ENCODE measurements at regions not wholly inside any gene's neighbourhood (a gene's known extent, or its start where the extent isn't known, plus 50 kb on each side); places are given as distances from the start of the nearest gene placed in this dataset.
"Not testable (repeated sequence)": the region's sequence is repeated elsewhere in the genome, so short reads cannot be mapped to it uniquely, and the experiment has no call there.

DNA sequence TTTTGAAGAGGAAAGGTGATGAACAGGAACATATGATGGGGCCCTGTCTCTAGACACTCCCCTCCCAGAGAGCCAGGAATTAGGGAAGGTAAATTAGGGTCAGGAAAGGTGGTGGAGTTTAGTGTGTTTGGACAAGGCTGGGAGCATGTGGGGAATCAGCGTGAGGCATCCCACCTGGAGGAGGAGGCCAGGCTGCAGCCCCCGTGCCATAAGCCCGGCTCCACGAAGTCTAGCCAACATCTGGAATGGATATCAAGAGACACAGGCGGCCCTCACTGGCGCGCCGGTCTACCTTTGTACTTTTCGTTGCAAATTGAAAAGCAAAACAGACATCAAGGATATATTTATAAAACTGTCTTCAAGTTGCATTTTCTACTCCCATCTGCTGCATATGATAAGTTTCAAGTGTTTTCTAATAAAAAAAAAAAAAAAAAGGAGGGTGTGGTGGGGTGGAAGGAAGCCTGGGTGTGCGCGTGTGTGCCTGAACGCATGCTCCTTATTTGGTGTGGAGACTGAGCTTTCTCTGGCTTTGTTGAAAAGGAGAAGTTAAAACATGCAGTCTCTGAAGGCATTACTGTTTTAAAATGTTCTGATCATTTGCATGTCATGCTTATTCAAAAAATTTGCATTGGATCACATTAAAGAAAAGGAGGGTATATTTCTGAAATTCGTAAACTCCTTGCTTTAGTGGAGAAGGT lies 546.7 kb upstream of the ID2 start:
- no peak for DNase-seq

DNA sequence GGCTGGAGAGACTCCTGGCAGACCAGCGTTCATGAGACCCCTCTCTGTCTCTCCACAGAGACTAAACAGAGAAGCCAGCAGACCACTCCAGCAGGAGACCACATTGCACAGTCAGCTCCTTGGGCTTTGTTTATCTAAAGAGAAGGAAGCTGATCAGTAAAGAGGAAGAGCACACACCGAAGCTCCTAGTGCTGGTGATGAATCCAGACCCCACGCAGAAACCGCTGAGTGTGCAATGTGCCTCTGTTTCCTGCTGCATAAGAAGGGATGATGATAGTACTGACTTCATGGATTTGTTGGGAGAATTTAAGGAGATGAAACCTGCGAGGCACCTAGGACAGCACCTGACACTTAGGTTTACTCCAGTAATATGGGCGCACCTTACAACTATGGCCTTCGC lies 544.1 kb upstream of the ID2 start:
- DNase-seq: no peak

DNA sequence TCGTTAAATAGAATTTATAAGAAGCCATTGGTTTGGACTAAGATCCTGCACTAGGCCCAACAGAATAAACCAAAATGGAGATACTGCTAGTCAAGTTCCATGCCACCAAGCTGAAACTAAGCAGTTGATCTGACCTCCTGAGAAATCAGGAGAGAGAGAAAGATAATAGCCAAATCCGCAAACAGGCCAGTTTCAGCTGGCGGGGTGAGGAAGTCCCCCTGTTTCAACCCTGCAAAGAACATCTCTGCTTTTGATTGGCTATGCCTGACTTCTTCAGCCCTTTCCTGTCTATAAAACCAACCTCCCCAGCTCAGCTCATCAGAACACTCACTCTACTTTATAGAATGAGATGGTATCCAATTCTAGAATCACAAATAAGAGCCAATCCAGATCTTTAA lies 543.3 kb upstream of the ID2 start:
- DNase-seq: no peak

DNA sequence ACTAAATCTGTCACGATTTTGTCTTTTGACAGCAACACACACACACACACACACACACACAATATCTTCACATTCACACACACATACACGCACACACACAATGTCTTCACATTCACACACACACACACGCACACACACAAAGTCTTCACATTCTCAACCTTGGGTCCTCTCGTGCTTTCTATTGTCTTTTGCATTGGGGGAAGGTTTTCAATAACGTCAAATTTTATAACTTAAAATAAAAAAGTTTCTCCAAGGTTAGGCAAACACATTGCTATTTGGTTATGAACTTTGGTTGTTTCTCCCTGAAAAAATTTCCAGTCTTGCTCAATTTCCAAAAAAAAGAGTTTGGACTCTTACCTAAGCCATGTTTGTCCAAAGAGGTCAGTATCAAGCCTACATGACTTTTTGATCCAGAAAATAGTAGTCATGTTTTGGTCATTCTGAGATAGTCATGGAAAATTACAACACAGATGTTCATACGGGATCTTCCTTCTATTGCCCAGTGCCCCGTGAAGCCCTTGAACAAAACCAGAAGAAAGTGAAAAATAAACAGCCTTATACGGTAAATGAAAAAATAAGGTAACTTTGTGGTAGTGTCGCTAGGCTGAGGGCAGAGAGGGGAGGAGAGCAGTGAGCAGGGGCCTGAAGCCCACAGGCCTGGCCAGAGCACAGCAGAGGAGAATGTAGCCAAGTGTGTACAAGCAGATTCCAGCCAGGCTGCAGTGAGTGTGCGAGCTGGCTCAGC lies 542.8 kb upstream of the ID2 start:
- no peak for DNase-seq

DNA sequence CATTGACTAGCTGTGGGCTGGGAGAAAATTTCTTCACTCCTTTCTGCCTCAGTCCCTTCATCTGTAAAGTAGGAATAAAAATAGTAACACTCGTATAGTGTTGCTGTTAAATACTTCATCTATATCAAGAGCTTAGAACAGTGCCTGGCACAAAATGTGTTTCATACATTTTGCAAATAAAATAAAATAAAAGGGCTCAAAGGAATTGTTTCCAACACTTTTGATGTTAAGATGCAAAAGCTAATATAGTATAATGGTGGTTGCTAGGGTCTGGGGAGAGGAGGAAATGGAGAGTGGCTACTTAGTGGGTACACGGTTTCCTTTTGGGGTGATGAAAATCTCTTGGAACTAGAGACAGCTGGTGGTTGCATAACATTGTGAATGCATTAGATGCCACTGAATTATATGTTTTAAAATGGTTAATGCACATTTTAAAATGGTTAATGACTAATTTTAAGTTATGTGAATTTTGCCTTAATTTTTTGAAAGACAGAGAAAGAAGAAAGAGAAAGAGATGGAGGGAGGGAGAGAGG lies 542.1 kb upstream of the ID2 start:
- DNase-seq: no peak

DNA sequence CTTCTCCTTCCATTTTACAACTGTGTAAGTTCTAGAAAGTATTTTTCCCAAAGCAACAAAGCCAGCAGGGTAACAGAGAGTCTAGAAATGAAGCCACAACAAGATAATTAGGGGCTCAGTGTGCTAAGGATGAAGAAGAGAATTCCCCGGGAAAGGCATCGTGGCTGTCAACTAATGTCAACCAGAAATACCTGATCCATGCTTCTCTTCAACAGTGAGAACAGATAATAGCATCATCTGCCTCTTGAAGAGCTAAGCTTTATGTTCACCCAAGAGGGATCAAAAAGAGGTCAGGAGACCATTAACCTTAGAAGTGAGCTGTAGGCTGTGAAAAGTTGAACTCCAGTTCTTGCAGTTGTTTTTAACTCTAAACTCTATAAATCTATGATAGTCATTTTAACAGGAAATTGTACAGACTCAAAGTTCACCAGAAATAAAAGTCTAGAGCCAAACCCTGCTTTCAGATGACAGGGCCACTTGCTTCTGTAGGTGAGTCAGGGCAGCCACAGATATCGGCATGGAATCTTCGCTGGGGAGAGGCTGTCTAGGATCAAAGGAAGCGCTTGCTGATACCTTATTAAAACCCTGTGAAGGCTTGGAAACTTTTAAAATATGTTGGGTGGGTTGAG lies 540.7 kb upstream of the ID2 start:
- DNase-seq: no peak

DNA sequence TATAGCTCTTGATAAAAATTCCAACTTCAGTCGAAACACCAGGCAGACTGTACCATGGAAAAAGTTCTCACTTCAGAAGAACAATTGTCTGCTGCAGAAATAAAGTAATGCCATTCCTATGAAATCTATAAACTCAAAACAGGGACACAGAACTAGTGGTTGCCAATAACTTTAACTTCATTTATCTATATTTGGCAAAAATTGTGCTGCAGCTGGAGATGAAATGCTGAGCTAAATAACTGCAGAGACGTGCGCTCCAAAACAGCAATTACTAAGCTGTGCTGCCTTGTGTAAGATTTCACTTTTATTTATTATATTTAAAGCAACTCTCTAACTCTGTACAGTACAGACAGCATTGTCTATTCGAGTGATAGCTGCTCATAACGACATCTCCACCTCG lies 540.1 kb upstream of the ID2 start:
- DNase-seq: no peak

DNA sequence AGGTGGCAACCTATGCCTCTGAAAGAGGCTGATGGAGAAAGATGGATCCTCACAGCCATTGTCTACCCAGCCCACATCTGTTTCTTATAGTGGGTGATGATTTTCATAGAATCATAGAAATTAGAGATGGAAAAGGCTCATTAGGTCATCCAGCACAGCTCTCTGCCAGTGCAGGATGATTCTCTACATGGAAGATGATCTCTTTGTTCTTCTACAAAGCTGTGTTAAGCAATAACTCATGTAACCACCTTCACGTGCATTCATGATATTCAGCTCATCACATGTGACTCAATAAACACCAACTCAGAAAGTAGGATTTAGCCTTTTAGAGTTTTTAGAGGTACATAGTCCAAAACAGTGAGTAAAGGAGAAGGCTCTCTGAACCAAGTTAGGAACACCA lies 539.4 kb upstream of the ID2 start:
- no peak for DNase-seq

DNA sequence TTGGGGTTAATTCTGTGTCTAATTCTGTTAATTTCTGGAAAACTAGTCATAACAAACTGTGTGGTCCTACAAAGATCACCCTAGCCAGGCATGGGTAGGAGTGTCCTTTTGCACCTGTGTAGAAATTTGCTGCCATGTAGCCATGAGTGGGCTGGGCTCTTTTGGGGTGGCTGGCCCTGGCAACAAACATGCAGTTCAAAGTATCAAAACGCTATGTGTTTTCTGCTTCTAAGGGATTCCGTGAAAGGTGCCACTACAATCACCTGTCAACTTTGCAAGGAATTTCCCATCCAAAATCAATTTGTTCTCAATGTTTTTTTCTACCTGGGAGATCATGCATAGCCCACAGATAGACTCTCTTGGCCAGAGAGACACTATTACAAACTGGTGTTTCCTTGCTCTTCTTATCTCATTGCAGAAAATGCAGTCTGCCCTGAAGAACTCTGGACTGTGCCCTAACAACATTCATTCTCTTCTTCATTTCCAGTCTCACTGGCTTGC lies 537.7 kb upstream of the ID2 start:
- DNase-seq: no peak

DNA sequence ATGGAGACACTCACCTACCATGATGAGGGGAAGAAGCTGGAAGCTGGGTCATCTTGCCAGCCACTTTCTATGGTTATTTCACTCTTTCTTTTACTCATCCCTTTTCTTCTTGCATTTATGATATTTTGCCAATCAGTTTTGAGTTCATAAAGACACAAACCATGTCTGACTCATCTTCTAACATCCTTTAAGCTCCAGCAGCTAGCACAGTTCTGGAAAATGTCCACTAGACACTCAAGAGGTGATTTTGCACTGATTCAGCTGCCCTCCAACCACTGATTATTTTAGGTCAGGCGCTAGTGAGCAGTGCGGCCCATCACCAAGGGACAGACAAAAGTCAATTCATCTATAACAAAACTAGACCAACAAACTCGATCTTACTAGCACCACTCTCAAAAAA lies 537.1 kb upstream of the ID2 start:
- DNase-seq: no peak

DNA sequence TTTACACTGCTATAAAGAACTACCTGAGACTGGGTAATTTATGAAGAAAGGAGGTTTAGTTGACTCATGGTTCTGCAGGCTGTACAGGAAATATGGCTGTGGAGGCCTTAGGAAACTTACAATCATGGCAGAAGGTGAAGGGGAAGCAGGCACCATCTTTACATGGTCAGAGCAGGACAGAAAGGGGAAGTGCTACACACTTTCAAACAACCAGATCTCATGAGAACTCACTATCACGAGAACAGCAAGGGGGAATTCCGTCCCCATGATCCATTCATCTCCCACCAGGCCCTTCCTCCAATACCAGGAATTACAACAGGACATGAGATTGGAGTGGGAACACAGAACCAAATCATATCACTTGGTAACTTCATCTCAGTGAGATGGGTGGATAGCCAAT lies 536.5 kb upstream of the ID2 start:
- not testable (repeated sequence) for DNase-seq

DNA sequence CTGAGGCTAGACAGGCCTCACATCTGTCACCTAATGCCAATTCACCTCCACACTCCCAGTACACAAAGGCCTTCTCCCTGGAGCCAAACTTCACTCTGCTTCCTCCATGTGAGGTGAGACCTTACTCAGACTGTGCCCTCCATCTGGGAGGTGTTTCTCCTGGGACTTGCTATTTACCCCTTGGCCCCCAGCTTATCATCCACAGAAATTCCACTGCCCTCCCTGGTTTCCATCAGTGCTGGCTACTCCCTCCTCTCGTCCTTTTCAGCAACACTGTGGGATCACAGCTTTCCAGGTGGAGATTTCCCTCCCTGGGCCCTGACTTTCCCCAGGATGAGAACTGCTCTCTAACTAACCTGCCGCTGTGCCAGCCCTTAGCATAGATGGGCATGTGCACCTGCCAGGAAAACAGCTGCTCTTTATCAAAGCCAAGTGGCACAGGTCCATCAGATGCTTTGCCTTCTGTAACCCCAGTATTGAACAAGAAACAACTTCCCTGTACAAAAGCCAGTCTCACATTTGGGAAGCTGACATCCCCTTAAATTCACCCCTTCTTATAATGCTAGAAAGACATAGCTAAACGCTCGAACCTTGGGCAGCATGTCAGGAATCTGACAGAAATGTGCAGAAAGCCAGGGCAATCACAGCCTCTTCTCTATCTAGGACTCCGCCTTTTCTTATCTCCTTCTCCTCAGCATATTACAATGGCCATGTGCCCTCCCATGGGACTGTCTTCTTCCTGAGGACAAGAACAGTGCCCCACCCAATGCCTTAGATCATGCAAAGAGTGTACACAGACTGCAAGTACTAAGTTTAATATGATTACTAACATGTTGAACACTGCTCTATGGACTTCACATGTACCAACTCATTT lies 535.5 kb upstream of the ID2 start:
- no peak for DNase-seq

DNA sequence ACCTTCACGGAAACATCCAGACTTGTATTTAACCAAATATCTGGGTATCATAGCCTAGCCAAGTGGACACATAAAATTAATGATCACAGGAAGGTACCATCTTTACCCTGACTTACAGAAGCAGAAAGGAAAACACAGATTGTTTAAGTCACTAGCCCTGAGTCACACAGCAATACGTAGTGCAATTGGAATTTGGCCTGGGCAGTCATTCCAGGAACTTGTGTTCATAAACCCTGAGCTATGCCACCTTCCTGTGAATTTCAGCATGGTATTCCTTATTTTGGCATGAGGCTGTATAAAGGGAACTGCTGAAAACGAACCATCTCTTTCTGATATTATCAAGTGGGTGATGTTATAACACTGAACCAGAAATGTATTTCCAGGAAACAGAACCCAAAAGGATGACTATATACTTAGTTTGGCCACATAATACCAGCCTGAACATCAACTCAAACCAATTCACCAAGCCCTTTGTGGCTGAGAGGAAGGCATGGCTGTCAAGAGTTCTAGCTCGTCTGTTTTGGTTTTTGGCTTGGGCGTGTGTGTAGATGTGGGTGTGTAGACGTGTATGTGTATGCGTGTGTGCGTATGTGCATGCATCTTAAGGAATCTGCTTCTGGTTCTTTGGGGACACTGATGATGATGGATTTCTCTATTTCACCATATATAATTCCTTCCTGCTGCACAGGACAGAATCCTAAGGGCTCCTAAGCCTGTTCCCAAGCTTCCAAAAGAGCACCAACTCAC lies 533.4 kb upstream of the ID2 start:
- no peak for DNase-seq

DNA sequence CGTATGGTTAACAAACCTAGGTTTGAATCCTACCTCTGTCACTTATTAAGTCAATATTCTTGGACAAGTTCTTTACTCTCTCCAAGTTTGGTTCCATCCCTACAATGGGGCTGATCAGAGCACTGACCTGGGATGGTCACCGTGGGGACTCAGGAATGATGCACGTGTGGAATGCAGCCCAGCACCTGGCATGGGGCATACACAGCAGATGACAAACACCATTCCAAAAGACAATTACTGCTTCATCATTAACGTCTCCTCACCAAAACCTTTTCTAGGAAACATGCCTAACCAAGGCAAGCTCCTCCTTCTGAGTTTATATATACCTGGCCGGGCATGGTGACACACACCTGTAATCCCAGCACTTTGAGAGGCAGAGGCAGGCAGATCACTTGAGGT lies 532.9 kb upstream of the ID2 start:
- DNase-seq: no peak

DNA sequence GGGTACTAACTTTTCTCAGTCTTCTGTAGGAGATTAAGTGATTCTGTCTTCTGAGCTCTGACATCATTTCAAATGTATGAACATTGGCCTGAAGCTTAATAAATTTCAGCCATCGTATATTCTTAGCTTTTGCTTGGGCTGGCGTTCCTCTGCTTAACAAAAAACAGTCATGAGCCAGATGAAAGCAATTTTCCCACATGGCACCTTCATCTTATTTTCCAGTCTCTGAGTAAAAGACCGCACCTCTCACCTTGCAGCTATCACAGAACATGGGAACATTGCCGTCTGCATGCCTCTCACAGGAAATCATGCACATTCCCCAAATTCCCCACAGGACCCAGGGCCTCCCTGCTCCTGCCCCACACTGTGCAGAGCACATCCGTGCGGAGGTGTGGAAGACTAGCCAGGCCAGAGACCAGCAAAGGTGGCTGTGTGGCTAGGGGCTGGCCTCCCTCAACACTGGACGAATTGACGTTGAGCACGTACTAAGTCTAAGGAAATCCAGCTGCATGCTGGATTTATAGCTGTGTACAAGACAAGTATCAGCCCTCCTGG lies 531.8 kb upstream of the ID2 start:
- DNase-seq: no peak

DNA sequence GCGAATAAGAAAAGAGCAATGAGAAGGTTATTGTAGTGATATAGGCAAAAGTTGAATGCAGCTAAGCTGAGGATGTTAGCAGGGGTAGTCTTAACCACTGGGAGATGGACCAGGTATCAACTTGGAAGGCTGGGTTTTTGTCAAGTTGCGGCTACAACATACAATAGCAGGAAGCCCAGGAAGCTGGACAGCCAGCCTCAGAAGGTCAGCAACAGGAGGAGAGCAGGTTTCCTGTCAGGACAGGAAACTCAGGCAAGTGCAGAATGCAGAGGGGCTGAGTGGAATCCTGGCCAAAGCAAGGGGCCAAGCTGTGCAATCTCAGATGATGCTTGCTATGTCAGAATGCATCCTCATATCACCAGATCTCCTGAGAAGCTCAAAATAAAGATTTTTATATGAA lies 530.0 kb upstream of the ID2 start:
- DNase-seq: no peak

DNA sequence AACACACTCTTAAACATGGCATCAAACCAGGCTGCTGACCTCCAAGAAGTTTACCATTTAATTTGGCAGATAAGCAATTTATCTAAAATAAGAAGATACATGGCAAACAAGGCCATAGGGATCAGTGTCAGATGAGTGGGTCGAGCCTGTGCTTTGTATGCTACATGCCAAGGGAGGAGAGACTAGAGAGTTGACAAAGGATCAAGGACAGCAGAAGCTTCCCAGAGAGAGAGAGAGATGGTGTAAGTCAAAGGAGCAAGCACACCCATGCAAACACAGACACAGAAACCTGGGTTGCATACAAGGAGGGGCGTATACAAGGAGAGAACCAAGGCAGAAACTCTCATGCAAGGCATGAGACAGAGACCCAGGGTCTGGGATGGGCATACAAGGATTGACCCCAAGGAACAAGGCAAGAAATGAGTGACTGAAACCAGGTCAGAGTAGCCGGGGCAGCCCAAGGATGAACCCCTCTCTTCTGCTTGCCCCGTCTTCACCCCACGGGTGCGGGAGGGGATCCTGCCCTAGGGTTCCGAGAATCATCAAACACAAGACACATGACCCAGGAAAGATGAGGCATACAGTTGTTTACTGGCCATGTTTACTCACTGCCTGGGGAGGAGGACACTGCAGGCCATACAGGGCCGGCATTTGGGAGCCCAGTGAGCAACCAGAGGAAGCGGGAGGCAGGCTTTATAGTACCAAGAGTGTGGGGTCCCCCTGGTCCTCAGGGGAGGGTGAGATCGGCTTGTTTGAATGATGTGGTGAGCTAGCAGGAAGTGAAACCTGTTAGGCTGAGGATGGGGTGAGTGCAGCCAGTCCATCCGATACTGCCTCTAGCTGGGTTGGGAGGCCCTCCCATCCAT lies 529.2 kb upstream of the ID2 start:
- DNase-seq: no peak

DNA sequence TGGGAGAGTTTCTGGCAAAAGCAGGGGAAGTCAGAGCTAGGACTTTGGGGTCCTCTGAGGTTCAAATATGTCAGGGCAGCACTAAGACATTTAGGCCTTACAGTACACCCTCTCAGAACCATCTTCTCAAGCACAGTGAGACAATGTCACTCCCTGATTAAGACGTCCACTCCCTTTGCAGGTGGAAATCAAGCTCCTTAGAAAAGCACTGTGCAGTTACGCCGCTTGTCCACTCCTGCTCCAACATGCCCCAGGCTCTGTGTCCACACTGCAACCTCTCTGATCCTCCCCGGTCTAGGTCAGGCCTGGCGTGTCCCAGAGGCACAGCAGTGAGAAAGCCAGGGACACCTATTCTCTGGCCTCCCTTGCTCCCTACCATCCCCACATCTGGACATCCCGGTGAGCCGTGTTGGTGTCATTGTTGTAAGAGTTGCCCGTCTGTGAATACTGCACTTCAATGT lies 528.6 kb upstream of the ID2 start:
- DNase-seq: no peak

DNA sequence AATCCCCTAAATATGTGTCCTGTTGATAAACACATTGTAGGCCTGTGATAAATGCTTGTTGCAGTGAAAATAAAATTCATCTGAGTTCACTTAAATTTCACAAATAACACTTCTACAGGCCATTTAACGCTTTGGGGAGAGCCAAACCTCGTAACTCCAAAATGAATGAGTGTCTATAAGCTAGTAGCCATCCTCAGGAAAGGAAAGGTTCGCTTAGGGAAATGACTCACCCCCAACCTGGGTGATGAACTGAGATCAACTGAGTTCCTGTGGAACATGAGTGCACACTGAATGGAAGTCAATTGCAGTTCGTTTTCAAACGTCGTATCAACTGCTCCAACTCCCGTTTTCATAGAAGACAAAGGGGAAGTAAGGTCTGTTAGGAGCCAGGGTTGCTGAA lies 527.6 kb upstream of the ID2 start:
- DNase-seq: no peak

DNA sequence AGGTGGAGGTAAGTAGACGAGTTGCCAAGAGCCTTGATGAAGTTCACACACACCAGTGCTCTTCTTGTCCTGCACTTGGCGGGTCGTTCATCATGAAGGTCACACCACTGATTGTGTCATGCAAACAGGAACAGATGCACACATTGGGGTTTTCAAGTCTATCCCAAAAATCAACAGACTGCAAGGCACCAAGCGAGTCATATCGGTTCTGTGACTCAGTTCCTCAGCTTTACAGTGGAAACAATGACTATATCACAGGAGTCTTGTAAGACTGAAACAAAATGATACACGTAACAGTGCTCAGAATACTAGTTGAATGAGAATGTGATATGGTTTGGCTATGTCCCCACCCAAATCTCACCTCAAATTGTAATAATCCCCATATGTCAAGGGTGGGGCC lies 526.9 kb upstream of the ID2 start:
- peak; percentile 45 for DNase-seq
